Stomach (tissue), 4 donors: ENCODE measurements at regions not wholly inside any gene's neighbourhood (a gene's known extent, or its start where the extent isn't known, plus 50 kb on each side); places are given as distances from the start of the nearest gene placed in this dataset.

ENCODE experiments used
- CTCF ChIP-seq, 7 experiments: fragments of 450-650 bp in 4 of 7; fragments of 200-600 bp in 3 of 7; sonication (generic) in 3 of 7; IDR thresholded peaks; one replicate each; pipeline ENCODE4 v1.5.1; 2016 to 2019; ENCODE audit warnings: antibody characterized with exemption in 7 of 7, control low read depth in 2 of 7, mild to moderate bottlenecking in 1 of 7
- EP300 ChIP-seq: sonication (generic); formaldehyde crosslinking; IDR thresholded peaks from one replicate; pipeline ENCODE4 v1.6.1; 2017; ENCODE audit warnings: antibody characterized with exemption
- POLR2A ChIP-seq, 4 donors: fragments of 450-650 bp; IDR thresholded peaks; one replicate each; pipeline ENCODE4 v1.6.1; 2016; ENCODE audit warnings: antibody characterized with exemption in 4 of 4, control low read depth in 2 of 4, mild to moderate bottlenecking in 1 of 4, moderate library complexity in 1 of 4
- POLR2AphosphoS5 ChIP-seq, 3 donors: sonication (generic); formaldehyde crosslinking; IDR thresholded peaks; one replicate each; pipeline ENCODE4 v1.6.1; 2016; ENCODE audit warnings: antibody characterized with exemption in 3 of 3

GRCh38 chr21:16134134-16134533 is 404.4 kb downstream of the USP25 start:
- TF ChIP-seq EP300 (no peak), CTCF (IDR thresholded peaks at IDR 0.05) (no peak), POLR2A (IDR thresholded peaks at IDR 0.05) (no peak), POLR2AphosphoS5 (IDR thresholded peaks at IDR 0.05) (no peak)
